Caki2 (cell line): ENCODE measurements at regions not wholly inside any gene's neighbourhood (a gene's known extent, or its start where the extent isn't known, plus 50 kb on each side); places are given as distances from the start of the nearest gene placed in this dataset.
"Not testable (repeated sequence)": the region's sequence is repeated elsewhere in the genome, so short reads cannot be mapped to it uniquely, and the experiment has no call there.

ENCODE experiments used
- DNase-seq: peaks from one replicate; pipeline ENCODE4 v3.0.0-alpha.2; 2015; ENCODE audit warnings: low read depth
- in situ Hi-C: cut with HindIII; loops from 2 replicates; pipeline ENCODE4 v1.10.0; 2016; ENCODE audit warnings: low sequenced_read_pairs, low pct_unique_long_range_greater_than_20kb, mixed read lengths

DNA sequence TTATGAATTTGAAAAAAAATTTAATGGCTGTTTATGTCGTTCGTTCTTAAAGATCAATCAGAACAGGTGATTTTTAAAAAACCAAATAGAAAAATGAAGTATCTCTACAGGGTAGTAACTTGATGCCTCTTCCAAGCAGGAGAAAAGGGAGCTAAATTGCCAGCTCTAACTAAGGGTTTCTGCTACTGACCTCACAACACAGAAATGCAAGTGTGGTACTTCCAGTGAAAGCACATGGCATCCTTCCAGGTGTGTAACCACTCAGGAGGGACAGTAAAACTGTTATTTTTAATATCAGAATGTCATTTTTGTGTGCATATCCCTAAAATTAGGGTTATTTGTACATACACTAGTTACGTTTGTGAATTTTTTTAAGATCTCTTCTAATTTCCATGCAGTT, 116.8 kb upstream of the ZCCHC13 start:
- DNase-seq = no peak
- in situ Hi-C loops = no loop called here

DNA sequence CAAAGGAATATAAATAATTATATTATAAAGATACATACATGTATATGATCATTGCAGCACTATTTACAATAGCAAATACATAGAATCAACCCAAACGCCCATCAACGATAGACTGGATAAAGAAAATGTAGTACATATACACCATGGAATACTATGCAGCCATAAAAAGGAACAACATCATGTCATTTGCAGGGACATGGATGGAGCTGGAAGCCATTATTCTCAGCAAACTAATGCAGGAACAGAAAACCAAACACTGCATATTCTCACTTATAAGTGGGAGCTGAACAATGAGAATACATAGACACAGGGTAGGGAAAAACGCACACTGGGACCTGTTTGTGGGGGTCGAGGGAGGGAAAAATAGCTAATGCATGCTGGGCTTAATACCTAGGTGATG, 120.9 kb upstream of the ZCCHC13 start:
- DNase-seq = not testable (repeated sequence)

DNA sequence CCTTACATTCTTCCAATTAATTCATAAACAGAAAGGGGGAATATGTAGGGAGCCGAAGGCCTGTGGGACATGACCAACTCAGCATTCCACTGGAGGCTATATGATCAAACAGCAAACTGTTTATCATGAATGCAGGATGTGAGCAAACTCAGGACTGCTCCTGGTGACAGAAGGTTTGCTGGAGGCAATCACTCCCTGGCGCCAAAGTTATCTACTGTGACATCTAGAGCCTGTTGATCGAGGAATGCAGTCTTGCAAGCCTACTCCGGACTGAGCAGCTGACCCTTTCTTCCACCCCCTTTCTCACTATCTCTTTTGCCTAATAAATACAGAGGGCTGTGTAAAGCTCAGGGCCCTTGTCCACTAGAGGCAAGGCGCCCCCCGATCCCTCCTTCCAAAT, 122.0 kb upstream of the ZCCHC13 start:
- in situ Hi-C loops = not testable (repeated sequence)

More for the DNA sequence above, 120.9 kb upstream of the ZCCHC13 start:
- in situ Hi-C loops = not testable (repeated sequence)

DNA sequence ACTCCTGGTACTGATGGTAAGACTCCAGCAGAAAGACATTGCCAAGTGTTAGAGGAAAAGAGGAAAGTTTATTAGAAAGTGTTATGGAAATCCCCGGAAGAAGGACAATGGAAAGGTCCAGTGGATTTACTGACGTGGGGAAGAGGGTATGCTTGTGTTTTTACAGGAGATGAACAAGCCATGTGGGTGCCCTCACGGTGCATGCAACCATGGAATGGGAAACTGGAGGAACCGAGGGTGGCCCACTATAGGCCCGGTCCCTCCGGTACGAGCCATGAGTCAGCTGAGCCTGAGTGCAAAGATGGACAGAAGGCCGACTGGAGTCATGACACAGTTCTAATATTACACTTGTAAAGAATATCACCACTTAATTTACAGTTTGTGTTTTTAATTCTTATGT, 123.3 kb upstream of the ZCCHC13 start:
- DNase-seq = peak; percentile 62
- in situ Hi-C loops = no loop called here

More for the DNA sequence above, 122.0 kb upstream of the ZCCHC13 start:
- not testable (repeated sequence) for DNase-seq

DNA sequence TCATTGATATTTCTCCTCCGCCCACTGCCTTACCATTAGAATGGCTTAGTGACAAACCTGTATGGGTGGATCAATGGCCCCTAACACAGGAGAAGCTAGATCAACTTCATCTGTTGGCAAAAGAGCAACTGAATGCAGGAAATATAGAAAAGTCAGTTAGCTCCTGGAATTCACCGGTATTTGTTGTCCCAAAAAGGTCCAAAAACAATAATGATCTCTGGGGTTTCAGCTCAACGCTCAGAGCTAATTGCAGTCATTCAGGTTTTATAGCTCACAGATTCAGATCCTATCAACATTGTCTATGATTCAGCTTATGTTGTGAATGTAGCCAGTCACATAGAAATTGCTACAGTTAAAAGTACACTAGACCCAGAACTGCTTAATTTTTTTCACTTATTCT, 124.0 kb upstream of the ZCCHC13 start:
- in situ Hi-C loops = no loop called here
- DNase-seq = peak; percentile 51

DNA sequence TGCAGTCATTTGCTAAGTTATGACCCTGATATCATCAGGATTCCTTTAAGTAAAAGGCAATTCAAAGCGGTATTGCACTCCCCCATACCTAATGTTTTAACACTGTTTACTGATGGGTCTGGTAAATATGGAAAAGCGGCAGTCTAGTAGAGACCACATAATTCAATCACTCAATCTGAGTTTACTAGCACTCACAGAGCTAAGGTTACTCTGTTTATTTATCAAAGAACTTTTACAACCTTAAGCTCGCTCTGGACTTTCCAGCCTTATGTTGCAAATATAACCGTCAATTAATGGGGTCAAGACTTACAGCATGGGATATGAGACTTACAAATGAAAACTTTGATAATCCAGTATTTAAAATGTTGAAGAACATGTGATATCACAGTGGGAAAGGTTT, 124.5 kb upstream of the ZCCHC13 start:
- in situ Hi-C loops = no loop called here
- DNase-seq = peak; percentile 30

DNA sequence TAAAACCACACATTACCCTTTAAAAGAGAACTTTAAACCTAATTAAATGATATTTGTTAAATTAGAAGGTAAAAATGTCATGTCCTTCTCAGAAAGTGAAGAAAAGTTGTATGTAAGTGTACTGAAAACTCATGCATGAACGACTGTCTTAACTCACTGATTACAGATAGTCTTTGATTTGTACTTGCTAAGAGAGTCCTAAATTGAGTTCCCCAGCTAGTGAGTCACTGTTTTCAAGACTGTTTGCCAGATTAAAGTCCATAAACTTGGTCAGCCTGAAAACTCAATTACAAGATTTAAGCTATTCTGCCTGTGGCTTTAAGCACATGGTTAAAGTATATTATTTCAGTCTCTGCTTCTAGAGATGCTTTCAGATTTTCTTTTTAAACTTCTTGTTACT, 124.9 kb upstream of the ZCCHC13 start:
- peak; percentile 57 for DNase-seq
- in situ Hi-C loops = no loop called here

DNA sequence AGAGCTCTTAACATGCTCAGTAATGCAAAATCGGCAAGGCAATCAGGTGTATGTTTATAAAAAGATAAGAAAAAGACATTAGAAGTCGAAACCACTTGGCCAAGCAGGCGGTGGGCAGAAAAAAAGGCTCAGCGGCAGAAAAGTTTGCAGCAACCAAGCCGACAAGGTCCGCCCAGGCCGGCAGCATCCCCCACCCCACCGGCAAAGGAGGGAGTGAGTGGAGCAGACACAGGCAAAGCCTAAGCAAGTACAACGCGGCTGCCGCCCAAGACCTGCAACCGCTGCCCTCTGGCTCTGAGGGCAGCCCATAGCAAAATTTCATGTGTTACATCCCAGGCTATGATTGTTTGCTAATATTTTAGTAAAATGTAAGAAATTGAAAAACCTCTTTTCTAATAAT, 125.4 kb upstream of the ZCCHC13 start:
- in situ Hi-C loops = no loop called here
- peak; percentile 3 for DNase-seq

DNA sequence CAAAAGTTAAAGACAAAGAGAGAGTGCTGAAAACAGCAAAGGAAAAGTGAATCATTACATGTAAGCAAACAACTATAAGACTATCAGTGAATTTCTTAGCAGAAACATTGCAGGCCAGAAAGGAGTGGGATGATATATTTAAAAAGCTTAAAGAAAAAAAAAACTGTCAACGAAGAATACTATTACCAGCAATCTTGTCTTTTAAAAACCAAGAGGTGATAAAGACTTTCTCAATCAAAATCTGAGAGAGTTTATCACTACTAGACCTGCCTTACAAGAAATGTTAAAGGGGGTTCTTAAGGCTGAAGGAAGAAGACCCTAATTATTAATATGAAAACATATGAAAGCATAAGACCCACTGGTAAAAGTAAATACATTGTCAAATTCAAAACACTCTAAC, 132.5 kb upstream of the ZCCHC13 start:
- DNase-seq = no peak
- in situ Hi-C loops = no loop called here

DNA sequence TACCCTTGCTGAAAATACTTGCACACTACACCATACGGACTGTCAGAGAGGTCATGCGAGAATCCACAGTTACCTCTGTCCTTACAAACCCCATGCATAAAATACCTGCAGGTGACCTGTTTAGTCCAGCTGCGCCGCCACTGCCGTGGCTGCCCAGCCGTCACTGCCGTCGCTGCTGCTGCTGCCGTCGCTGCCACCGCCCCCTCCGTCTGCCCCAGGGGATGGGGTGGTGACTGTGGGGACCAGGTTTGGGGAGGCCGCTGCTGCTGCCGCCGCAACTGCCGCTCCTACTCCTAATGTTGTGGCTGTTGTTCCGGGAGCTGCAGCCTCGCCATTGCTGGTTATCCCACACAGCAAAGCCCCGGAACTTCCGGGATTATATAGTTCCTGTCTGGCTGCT, 141.8 kb upstream of the ZCCHC13 start:
- no peak for DNase-seq
- in situ Hi-C loops = no loop called here

DNA sequence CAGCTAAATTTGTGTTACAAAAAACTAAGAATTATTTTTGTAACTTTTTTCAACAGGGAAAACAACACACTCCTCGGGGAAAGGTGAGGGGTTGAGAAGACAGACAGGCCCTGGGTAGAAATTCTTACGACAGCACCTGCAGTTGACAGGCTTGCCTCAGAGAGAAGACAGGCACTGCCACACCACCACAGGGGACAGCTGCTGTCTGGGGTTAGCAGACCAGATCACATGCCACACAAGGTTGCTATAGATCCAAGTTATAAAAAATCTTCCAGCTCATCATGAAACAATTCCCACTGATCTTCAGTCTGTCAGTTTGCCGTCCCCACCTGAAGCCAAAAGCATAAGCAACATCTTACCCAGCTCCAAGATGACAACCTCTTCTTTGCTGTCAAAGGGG, 143.2 kb upstream of the ZCCHC13 start:
- DNase-seq = no peak
- in situ Hi-C loops = no loop called here

DNA sequence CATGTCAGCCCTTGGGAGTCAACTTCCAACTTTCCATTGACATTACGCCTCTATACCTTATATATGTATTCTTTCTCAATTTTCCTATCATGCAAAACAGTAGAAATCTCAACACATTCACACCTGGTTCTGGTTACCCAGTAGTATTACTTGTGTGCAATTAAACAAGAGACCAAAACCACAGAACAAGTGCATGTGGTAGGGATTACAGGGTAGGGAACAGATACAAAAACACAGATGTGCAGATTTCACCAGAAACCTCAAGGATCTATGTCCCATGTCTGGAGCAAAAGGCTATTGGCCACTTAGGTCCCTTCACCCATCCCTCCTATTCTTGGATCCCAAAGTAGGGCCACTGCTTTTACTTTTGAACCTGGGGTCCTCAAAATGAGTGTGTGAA, 143.6 kb upstream of the ZCCHC13 start:
- DNase-seq = no peak
- in situ Hi-C loops = no loop called here

DNA sequence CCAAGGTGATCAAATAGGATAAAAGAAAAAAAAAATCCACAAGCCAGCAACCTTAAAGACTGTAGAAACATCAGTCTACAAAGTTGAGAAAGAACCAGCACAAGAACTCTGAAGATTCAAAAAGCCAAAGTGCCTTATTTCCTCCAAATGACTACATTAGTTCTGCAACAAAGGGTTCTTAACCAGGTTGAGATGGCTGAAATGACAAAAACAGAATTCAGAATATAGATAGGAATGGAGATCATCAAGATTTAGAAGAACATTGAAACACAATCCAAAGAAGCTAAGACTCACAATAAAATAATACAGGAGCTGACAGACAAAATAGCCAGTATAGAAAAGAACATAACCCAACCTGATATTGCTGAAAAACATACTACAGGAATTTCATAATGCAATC, 156.5 kb upstream of the ZCCHC13 start:
- in situ Hi-C loops = no loop called here
- no peak for DNase-seq

DNA sequence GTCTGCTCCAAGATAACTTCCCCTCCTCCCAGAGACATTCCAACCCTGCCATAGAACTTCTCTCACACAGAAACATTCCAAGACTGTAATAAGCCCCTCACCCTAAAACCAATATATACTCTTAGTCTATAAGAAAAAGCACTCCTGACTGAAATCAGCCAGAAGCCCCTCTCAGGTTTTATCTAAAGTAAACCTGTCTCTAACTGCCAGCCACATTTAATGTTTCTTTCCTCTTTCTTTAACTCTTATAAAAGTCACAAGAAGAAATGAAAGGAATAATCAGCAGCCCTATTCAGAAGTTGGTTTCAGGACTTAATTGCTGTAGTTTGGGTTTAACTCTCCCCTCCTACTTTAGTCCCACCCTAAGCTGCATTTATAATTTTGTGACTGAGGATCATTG, 165.0 kb upstream of the ZCCHC13 start:
- in situ Hi-C loops = no loop called here
- no peak for DNase-seq

DNA sequence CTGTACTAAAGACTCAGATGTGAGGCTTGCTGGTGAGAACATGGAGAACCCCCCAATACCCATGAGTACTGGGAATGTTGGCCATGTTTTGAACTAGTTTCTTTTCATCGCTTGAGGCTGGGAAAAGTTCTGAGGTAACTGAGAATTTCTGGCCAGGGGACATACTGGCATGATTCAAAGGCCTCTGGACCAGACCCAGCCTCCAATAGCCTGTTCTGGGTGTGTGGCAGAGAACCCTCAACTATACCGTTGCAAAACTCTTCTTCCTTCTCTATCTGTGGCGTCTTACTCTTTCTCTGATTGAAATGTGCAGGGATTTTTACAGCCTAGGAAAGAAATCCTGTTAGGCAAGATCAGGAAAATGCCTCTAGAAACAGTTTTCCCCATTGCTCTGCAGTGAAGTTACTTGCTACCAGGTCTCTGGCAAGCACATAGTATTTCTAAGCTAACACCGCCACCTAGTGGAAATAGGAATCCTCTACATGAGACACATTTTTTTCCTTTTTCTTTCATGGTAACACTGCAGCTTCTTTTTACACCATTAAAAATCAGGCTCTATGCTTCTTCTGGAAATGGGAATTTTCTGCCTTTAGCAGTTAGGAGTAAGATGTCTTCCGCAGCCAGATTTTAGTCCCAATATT, 170.7 kb upstream of the ZCCHC13 start:
- in situ Hi-C loops = no loop called here
- peak; percentile 29 for DNase-seq

DNA sequence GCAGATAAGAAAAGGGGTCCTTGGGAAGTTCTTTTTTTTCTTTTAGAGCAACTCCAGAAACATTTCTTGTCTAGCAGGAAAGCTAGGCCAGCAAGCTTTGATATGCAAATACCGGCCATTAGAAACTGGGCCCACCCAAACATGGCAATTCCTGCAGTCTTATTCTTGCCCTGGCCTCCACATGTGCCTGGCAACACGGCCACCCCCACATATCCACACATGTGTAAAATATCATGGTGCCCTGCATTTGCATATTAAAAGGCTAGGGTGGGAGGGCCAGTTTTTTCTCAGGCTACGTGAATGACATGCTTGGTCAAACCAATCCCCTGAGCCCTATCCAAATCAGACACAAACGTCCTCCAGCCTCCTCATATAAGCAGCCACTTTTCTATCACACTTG, 171.7 kb upstream of the ZCCHC13 start:
- in situ Hi-C loops = no loop called here
- no peak for DNase-seq

DNA sequence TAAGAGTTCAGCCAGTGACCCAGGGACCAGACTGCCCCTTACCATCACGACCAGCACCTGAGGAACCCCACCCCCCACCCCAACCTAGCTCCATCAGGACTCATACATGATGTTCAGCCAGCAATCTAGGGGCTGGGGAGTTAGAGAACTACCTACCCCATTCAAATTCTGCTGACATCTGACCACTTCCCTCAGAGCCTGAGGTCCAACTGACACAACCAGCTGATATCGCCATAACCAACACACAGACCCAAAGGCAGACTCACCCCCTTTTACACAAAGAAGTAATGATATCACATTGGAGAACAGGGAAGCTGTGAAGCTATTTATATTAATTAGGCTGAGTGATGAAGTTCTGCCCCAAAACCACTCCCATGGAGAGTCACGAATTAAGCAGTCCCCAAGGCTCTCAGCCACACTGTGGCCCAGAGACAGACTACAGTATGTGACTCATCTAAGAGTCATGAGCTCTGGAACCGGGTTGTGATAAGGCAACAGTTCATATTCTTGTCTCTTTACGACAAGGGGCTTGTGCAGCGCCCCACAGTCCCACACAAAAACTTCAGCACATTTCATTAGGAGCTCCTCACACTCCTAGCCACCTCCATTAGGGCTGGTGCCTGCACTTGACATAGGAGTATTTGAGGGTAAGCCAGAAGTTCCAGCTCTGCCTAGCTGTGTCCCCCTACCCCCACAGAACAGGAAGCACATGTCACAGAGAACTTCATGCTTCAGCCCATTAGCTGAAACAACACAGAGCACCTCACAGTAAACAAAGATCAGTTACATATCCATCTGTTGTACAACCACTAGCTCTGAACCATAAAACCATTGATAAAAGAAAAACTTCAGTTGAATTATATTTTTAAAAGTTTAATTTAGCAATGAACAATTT, 184.7 kb upstream of the ZCCHC13 start:
- peak; percentile 25 for DNase-seq
- in situ Hi-C loops = no loop called here

DNA sequence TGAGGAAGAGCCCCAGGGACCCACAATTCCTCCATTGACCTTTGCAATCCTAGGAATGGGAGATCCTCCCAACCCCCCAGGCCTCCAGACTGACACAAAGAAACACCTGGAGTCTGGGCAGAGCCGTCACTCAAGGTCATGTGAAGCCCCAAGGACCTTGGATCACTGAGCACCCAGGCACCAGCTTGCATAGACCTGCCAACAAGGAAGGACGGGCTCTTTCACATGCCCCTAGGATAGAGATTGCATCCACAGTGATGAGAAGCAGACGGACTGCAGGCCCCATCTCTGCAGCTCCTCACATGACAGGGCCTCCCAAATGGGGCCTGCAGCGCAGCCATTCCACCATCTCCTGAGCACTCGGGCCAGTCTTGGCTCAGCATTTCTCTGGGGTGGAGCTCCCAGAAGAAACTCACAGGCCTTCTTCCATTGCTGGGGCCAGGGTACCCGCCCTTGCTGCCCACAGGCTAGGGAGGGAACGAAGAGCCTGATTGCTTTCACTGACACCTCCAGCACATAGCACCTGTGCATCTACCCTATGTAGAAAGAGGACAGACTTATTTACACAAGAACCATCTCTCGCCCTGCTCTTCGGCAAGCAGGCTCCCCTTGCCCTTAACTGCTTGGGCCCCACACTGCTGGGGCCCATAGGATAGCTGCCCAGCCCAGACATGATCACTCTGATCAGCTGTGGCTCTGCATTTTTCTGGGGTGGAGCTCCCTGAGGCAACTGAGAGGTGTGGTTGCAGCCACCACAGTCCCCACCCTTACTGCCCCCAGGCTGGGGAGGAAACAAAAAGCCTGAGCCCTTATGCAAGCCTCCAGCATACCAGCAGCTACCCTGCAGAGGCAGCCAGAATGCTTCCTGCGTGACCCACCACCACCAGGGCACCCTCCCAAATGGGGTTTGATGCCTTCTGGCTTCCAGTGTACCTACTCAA, 185.7 kb upstream of the ZCCHC13 start:
- in situ Hi-C loops = no loop called here

DNA sequence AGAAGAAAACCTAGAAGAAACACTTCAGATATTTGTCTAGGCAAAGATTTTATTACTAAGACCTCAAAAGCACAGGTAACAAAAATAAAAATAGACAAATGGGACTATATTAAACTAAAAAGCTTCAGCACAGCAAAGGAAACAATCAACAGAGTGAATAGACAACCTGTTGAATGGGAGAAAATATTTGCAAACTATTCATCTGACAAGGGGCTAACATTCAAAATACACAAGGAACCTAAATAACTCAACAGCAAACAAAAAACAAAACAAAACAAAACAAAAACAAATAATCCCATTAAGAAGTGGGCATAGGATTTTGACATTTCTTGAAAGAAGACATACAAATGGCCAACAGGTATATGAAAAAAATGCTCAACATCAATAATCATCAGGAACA, 192.7 kb upstream of the ZCCHC13 start:
- in situ Hi-C loops = no loop called here
- no peak for DNase-seq

More for the DNA sequence above, 185.7 kb upstream of the ZCCHC13 start:
- DNase-seq = no peak
